ENCODE measurements at regions not wholly inside any gene's neighbourhood (a gene's known extent, or its start where the extent isn't known, plus 50 kb on each side); places are given as distances from the start of the nearest gene placed in this dataset.
A peak's percentile ranks its signal among the peaks of the same experiment; 100 is the strongest.

DNA sequence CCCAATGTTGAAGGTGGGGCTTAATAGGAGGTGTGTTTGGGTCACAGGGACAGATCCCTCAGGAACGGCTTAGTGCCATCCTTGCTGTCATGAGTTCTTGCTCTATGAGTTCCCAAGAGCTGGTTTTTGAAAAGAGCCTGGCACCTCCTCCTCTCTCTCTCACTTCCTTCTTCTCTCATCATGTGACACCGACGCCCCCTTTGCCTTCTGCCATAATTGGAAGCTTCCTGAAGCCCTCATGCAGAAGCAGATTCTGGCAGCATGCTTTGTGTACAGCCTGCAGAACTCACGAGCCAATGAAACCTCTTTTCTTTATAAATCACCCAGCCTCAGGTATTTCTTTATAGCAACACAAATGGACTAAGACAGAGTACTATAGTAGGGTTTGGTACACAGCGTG, 100.4 kb upstream of the SH3BP4 start:
- Mint-ChIP-seq H3K4me3 (no peak overlapping the region), H3K27me3 (ENCODE audit: low read depth) (no peaks in the 10 kb centered on the region), H3K36me3 (ENCODE audit: low read depth) (peaks cover 10% of the 10 kb centered on the region), H3K9me3 (peaks cover 14% of the 10 kb centered on the region), H3K4me1 (peaks cover 44% of the 10 kb centered on the region), H3K27ac (ENCODE audit: unreplicated experiment) (no peak overlapping the region)
- TF ChIP-seq, protein P1, sequence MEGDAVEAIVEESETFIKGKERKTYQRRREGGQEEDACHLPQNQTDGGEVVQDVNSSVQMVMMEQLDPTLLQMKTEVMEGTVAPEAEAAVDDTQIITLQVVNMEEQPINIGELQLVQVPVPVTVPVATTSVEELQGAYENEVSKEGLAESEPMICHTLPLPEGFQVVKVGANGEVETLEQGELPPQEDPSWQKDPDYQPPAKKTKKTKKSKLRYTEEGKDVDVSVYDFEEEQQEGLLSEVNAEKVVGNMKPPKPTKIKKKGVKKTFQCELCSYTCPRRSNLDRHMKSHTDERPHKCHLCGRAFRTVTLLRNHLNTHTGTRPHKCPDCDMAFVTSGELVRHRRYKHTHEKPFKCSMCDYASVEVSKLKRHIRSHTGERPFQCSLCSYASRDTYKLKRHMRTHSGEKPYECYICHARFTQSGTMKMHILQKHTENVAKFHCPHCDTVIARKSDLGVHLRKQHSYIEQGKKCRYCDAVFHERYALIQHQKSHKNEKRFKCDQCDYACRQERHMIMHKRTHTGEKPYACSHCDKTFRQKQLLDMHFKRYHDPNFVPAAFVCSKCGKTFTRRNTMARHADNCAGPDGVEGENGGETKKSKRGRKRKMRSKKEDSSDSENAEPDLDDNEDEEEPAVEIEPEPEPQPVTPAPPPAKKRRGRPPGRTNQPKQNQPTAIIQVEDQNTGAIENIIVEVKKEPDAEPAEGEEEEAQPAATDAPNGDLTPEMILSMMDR (conservative IDR thresholded peaks at IDR 0.05): no peak
- DNase-seq (ENCODE audit: low read depth, low spot score): no peak

DNA sequence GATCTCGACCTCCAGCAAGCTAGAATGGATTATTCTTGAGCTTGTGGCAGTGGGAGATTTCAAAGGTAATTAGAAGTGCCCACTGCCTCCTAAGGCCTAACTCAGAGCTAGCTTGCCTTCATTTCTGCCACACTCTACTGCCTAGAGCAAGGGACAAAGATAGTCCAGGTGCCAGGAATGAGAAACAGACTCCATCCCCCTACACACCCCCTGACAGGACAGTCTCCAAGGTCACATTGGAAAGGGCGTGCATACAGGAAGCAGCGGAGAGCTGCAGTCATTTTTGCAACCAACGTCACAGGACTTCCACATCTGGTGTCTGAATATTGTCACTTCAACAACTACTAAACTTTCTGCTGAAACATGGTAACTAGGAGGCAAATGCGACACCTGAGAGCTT, 101.0 kb upstream of the SH3BP4 start:
- Mint-ChIP-seq H3K4me1 (peaks cover 45% of the 10 kb centered on the region), H3K27ac (ENCODE audit: unreplicated experiment) (no peak overlapping the region), H3K9me3 (peaks cover 14% of the 10 kb centered on the region), H3K36me3 (ENCODE audit: low read depth) (peaks cover 10% of the 10 kb centered on the region), H3K27me3 (ENCODE audit: low read depth) (no peaks in the 10 kb centered on the region), H3K4me3 (no peak overlapping the region)
- TF ChIP-seq, protein P1 (conservative IDR thresholded peaks at IDR 0.05): no peak
- DNase-seq (ENCODE audit: low read depth, low spot score): no peak

DNA sequence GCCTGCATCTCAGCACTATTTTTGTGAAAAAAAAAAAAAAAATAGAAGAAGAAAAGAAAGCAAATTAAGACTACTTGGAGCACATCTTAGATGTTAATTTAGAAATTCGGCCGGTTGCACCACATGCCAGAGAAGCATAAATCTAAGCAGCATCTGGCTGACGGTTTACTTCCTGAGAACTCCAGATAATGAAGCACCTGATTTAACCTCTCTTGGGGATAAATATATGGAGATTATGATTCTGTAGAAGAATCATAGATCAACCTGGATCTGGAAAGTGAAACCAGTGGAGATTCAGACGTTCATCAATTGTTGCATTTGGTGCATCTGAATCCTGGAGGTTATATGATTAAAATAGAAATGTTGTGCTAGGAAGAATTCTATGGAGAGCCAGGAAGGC, 102.1 kb upstream of the SH3BP4 start:
- H3K27me3 Mint-ChIP-seq (ENCODE audit: low read depth): no peaks in the 10 kb centered on the region
- peaks cover 40% of the 10 kb centered on the region for H3K4me1 Mint-ChIP-seq
- no peak overlapping the region for H3K4me3 Mint-ChIP-seq
- DNase-seq (ENCODE audit: low read depth, low spot score): no peak
- TF ChIP-seq, protein P1 (conservative IDR thresholded peaks at IDR 0.05): no peak
- H3K9me3 Mint-ChIP-seq: peaks cover 11% of the 10 kb centered on the region
- H3K27ac Mint-ChIP-seq (ENCODE audit: unreplicated experiment): no peak overlapping the region
- peaks cover 10% of the 10 kb centered on the region for H3K36me3 Mint-ChIP-seq (ENCODE audit: low read depth)

DNA sequence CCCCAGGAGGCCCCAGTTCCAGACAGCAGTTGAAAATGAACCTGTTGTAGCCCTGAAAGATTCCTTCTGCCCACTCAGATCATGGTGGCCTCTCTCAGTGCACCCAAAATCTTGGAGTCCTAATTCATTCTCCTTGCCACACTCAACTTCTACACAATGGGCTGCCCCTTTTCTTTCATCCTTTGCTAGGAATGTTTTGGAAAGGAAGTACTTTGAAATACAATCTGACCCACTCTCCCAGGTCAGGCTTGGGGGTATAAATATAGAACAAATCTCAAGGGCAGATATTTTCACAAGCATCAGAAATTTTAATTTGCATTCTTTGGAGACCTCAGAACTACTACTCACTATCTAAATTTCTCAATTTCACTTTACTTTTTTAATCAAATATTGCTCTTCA, 103.2 kb upstream of the SH3BP4 start:
- Mint-ChIP-seq H3K36me3 (ENCODE audit: low read depth) (peaks cover 8% of the 10 kb centered on the region), H3K4me3 (peak overlapping the region; percentile 9), H3K4me1 (peaks cover 35% of the 10 kb centered on the region), H3K9me3 (peaks cover 8% of the 10 kb centered on the region), H3K27me3 (ENCODE audit: low read depth) (no peaks in the 10 kb centered on the region), H3K27ac (ENCODE audit: unreplicated experiment) (no peak overlapping the region)
- TF ChIP-seq, protein P1 (conservative IDR thresholded peaks at IDR 0.05): no peak
- DNase-seq (ENCODE audit: low read depth, low spot score): no peak

DNA sequence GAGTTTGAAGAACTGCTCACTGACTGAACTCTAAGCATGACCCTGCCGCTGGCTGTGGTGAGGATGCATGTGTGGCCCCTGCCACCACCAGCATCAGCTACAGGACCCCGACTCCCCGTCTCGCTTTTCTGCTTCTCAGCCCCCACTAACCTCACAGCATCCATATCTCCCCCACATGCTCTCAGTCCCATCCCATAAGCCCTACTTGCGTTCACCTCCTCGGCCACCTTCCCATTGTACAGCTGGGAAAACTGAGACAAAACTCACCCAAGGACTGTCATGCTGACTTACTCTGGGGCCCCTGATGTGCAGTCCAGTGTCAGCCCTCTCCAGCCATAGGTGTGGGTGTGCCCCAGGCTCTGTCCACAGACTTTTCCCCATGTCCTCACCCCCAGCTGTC, 104.2 kb upstream of the SH3BP4 start:
- Mint-ChIP-seq H3K27me3 (ENCODE audit: low read depth) (no peaks in the 10 kb centered on the region), H3K36me3 (ENCODE audit: low read depth) (peaks cover 8% of the 10 kb centered on the region), H3K27ac (ENCODE audit: unreplicated experiment) (peak overlapping the region; percentile 90), H3K4me3 (no peak overlapping the region), H3K4me1 (peaks cover 31% of the 10 kb centered on the region), H3K9me3 (peaks cover 5% of the 10 kb centered on the region)
- no peak for DNase-seq (ENCODE audit: low read depth, low spot score)
- TF ChIP-seq, protein P1 (conservative IDR thresholded peaks at IDR 0.05): no peak

DNA sequence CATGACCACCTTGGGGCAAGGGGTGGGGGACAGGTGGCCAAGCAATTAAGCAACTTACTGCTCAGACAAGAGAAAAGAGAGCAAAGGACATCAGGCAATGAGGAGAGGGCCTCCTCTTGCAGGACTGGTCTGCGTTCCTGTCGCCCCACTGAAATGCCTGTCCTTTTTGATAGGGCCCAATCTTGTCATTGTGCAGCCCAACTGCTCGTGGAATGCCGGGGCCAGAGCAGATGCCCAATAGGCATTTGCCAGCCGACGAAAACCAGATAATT, 104.5 kb upstream of the SH3BP4 start:
- peaks cover 34% of the 10 kb centered on the region for H3K4me1 Mint-ChIP-seq
- H3K4me3 Mint-ChIP-seq: no peak overlapping the region
- H3K27ac Mint-ChIP-seq (ENCODE audit: unreplicated experiment): no peak overlapping the region
- DNase-seq (ENCODE audit: low read depth, low spot score): no peak
- H3K27me3 Mint-ChIP-seq (ENCODE audit: low read depth): no peaks in the 10 kb centered on the region
- TF ChIP-seq, protein P1 (conservative IDR thresholded peaks at IDR 0.05): no peak
- H3K36me3 Mint-ChIP-seq (ENCODE audit: low read depth): peaks cover 8% of the 10 kb centered on the region
- peaks cover 5% of the 10 kb centered on the region for H3K9me3 Mint-ChIP-seq

All from neural crest cell (in vitro differentiated cells).